SK-N-SH treated with all-trans-retinoic acid at 6 μM for 48 hours (cell line): ENCODE measurements at regions not wholly inside any gene's neighbourhood (a gene's known extent, or its start where the extent isn't known, plus 50 kb on each side); places are given as distances from the start of the nearest gene placed in this dataset.

Experiments
- CSDC2 ChIP-seq: fragments of 250-450 bp; sonication (Bioruptor Pico); IDR thresholded peaks from 2 replicates; pipeline ENCODE4 v1.5.0; 2020; ENCODE audit warnings: mild to moderate bottlenecking, moderate library complexity
- ZFP30 ChIP-seq: fragments of 450-650 bp; formaldehyde crosslinking; IDR thresholded peaks from 2 replicates; pipeline ENCODE4 v1.5.0; 2022; ENCODE audit warnings: mild to moderate bottlenecking, moderate library complexity
- ZNF8 ChIP-seq: fragments of 450-650 bp; formaldehyde crosslinking; IDR thresholded peaks from 2 replicates; pipeline ENCODE4 v1.5.0; 2020; ENCODE audit warnings: mild to moderate bottlenecking, moderate library complexity
- TF ChIP-seq, protein P1 (sequence below): fragments of 250-450 bp; sonication (Bioruptor Pico); IDR thresholded peaks from 2 replicates; pipeline ENCODE4 v1.5.1; 2021; ENCODE audit warnings: mild to moderate bottlenecking, moderate library complexity

DNA sequence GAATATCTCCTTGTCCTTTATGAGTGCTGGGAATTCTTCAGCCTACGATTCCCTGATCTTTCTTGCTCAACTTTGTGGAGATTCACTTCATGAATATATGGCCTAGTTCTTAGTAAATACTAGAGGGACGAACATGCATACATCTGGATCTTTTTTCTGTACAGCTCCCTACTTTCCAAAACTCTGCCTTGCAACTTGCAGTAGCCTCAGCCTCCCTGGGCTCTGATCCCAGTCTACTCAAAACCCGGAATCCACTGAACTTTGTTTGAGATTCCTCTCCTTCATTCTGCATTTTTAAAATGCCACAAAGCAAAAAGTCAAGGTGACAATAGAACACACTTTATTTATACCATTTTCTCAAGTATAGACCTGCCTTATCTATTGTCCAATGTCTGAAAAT, 50.0 kb upstream of the PCDH7 start:
- TF ChIP-seq ZFP30 (CRISPR knock-in tag), result no peak
- TF ChIP-seq CSDC2 (CRISPR knock-in tag), result no peak
- TF ChIP-seq, protein P1, sequence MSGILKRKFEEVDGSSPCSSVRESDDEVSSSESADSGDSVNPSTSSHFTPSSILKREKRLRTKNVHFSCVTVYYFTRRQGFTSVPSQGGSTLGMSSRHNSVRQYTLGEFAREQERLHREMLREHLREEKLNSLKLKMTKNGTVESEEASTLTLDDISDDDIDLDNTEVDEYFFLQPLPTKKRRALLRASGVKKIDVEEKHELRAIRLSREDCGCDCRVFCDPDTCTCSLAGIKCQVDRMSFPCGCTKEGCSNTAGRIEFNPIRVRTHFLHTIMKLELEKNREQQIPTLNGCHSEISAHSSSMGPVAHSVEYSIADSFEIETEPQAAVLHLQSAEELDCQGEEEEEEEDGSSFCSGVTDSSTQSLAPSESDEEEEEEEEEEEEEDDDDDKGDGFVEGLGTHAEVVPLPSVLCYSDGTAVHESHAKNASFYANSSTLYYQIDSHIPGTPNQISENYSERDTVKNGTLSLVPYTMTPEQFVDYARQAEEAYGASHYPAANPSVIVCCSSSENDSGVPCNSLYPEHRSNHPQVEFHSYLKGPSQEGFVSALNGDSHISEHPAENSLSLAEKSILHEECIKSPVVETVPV (CRISPR knock-in tag), result no peak
- TF ChIP-seq ZNF8 (CRISPR knock-in tag), result no peak
